ENCODE measurements at regions not wholly inside any gene's neighbourhood (a gene's known extent, or its start where the extent isn't known, plus 50 kb on each side); places are given as distances from the start of the nearest gene placed in this dataset.

GRCh38 chr7:68853254-68853653 lies 745.0 kb upstream of the AUTS2 start:
- Mint-ChIP-seq H3K27ac (ENCODE audit: unreplicated experiment) (no peak overlapping the region), H3K4me1 (ENCODE audit: low read depth, unreplicated experiment) (no peaks in the 10 kb centered on the region), H3K4me3 (ENCODE audit: unreplicated experiment) (no peak overlapping the region), H3K27me3 (ENCODE audit: unreplicated experiment) (peaks cover 6% of the 10 kb centered on the region), H3K36me3 (ENCODE audit: unreplicated experiment) (no peaks in the 10 kb centered on the region), H3K9me3 (ENCODE audit: unreplicated experiment) (no peaks in the 10 kb centered on the region)
- DNase-seq = no peak
- TF ChIP-seq CTCF (IDR thresholded peaks at IDR 0.05; ENCODE audit: partially characterized antibody, unreplicated experiment) = no peak

- no peaks in the 10 kb centered on the region for H3K9me3 Mint-ChIP-seq (ENCODE audit: unreplicated experiment)
- DNase-seq = no peak
- no peaks in the 10 kb centered on the region for H3K36me3 Mint-ChIP-seq (ENCODE audit: unreplicated experiment)
- no peak for TF ChIP-seq CTCF (IDR thresholded peaks at IDR 0.05; ENCODE audit: partially characterized antibody, unreplicated experiment)
- no peaks in the 10 kb centered on the region for H3K4me1 Mint-ChIP-seq (ENCODE audit: low read depth, unreplicated experiment)
- peaks cover 10% of the 10 kb centered on the region for H3K27me3 Mint-ChIP-seq (ENCODE audit: unreplicated experiment)
- no peak overlapping the region for H3K4me3 Mint-ChIP-seq (ENCODE audit: unreplicated experiment)
- no peak overlapping the region for H3K27ac Mint-ChIP-seq (ENCODE audit: unreplicated experiment)
These were observed 740.7 kb upstream of the AUTS2 start for GRCh38 chr7:68857571-68857970.

- no peak for TF ChIP-seq CTCF (IDR thresholded peaks at IDR 0.05; ENCODE audit: partially characterized antibody, unreplicated experiment)
- Mint-ChIP-seq H3K9me3 (ENCODE audit: unreplicated experiment) (no peaks in the 10 kb centered on the region), H3K27me3 (ENCODE audit: unreplicated experiment) (peaks cover 9% of the 10 kb centered on the region), H3K4me3 (ENCODE audit: unreplicated experiment) (no peak overlapping the region), H3K27ac (ENCODE audit: unreplicated experiment) (no peak overlapping the region), H3K36me3 (ENCODE audit: unreplicated experiment) (no peaks in the 10 kb centered on the region), H3K4me1 (ENCODE audit: low read depth, unreplicated experiment) (no peaks in the 10 kb centered on the region)
- DNase-seq = no peak
These were observed 739.8 kb upstream of the AUTS2 start for GRCh38 chr7:68858497-68858896.

GRCh38 chr7:68861171-68861570 lies 737.1 kb upstream of the AUTS2 start:
- Mint-ChIP-seq H3K27me3 (ENCODE audit: unreplicated experiment) (peaks cover 4% of the 10 kb centered on the region), H3K4me3 (ENCODE audit: unreplicated experiment) (no peak overlapping the region), H3K27ac (ENCODE audit: unreplicated experiment) (no peak overlapping the region), H3K9me3 (ENCODE audit: unreplicated experiment) (no peaks in the 10 kb centered on the region), H3K4me1 (ENCODE audit: low read depth, unreplicated experiment) (no peaks in the 10 kb centered on the region), H3K36me3 (ENCODE audit: unreplicated experiment) (no peaks in the 10 kb centered on the region)
- TF ChIP-seq CTCF (IDR thresholded peaks at IDR 0.05; ENCODE audit: partially characterized antibody, unreplicated experiment) = no peak
- no peak for DNase-seq

GRCh38 chr7:68862261-68862660 lies 736.0 kb upstream of the AUTS2 start:
- DNase-seq = no peak
- Mint-ChIP-seq H3K36me3 (ENCODE audit: unreplicated experiment) (no peaks in the 10 kb centered on the region), H3K9me3 (ENCODE audit: unreplicated experiment) (no peaks in the 10 kb centered on the region), H3K4me1 (ENCODE audit: low read depth, unreplicated experiment) (no peaks in the 10 kb centered on the region), H3K27me3 (ENCODE audit: unreplicated experiment) (peaks cover 4% of the 10 kb centered on the region), H3K27ac (ENCODE audit: unreplicated experiment) (no peak overlapping the region), H3K4me3 (ENCODE audit: unreplicated experiment) (no peak overlapping the region)
- TF ChIP-seq CTCF (IDR thresholded peaks at IDR 0.05; ENCODE audit: partially characterized antibody, unreplicated experiment) = no peak
